ENCODE measurements at regions not wholly inside any gene's neighbourhood (a gene's known extent, or its start where the extent isn't known, plus 50 kb on each side); places are given as distances from the start of the nearest gene placed in this dataset.

DNA sequence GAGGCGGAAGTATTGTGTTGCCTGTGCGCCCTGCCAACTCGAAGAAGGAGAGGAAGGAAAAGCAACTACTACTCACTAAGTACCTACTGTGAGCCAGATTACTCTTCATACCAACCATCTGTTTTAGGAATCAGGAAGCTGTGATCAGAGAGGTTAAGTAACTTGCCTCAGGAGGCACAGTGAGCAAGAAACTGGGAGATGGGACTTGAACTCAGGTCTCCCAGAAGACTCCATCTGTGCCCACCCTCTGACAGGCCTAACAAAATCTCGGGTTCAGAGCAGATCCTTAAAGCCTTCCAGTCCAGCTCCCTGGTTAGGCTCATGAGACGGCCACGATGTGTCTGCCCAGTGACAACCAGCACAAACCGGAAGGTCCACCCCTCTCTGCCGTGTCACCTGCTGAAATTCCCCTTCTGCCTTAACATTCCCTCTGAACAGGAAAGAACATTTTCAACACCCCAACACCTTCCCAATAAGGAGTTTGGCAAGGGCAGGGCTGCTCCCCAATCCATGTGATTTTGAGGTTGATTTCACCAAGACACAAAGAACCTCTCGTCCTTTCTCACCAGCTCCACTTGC is 230.1 kb downstream of the TOMM20 start:
- Histone ChIP-seq H2BK15ac (ENCODE audit: low read depth, low read length) (no peak overlapping the region), H3K79me1 (ENCODE audit: insufficient read depth, low read depth, low read length, poor library complexity, severe bottlenecking) (no peaks in the 10 kb centered on the region), H2BK20ac (ENCODE audit: low read depth, low read length, poor library complexity, severe bottlenecking) (no peak overlapping the region), H3K56ac (ENCODE audit: insufficient read length, low read depth, low read length) (no peak overlapping the region), H3K9ac (ENCODE audit: extremely low read depth, insufficient read length, low read length) (no peak overlapping the region), H3K27ac (ENCODE audit: insufficient read length, low read depth, low read length) (no peak overlapping the region), H3K18ac (ENCODE audit: insufficient read length, low read depth, low read length) (no peak overlapping the region), H4K91ac (ENCODE audit: insufficient read length, low read depth, low read length) (no peak overlapping the region), H3K79me2 (ENCODE audit: insufficient read depth, low read length) (no peaks in the 10 kb centered on the region), H2AK5ac (ENCODE audit: insufficient read length, low read length) (no peak overlapping the region), H3K4me2 (ENCODE audit: insufficient read depth, insufficient read length, low read length) (no peak overlapping the region), H3K14ac (ENCODE audit: insufficient read depth, low read length) (no peak overlapping the region), H3K23ac (ENCODE audit: insufficient read length, low read depth, low read length) (no peak overlapping the region), H2BK12ac (ENCODE audit: insufficient read length, low read depth, low read length) (no peak overlapping the region), H2BK5ac (ENCODE audit: insufficient read length, low read length) (no peak overlapping the region), H4K5ac (ENCODE audit: insufficient read length, low read depth, low read length) (no peak overlapping the region), H3K9me3 (ENCODE audit: control insufficient read depth, low read depth, low read length) (no peaks in the 10 kb centered on the region), H3T11ph (ENCODE audit: low read length) (no peak overlapping the region), H2AFZ (ENCODE audit: low read length) (no peak overlapping the region), H4K20me1 (ENCODE audit: control insufficient read depth, insufficient read depth, insufficient read length) (no peaks in the 10 kb centered on the region), H3K27me3 (ENCODE audit: insufficient read depth, low read length) (no peaks in the 10 kb centered on the region), H2BK120ac (ENCODE audit: low read depth, low read length, poor library complexity, severe bottlenecking) (no peak overlapping the region), H3K4ac (ENCODE audit: low read depth, low read length) (no peak overlapping the region), H3K4me1 (ENCODE audit: insufficient read depth, low read length) (peaks cover 4% of the 10 kb centered on the region; the same call in 1 of the 2 replicates), H4K8ac (replicated peaks; ENCODE audit: insufficient read length, low read depth, low read length) (no peak overlapping the region), H3K23me2 (ENCODE audit: insufficient read length, low read depth, low read length, poor library complexity, severe bottlenecking) (no peaks in the 10 kb centered on the region)
- no peaks in the 10 kb centered on the region for H3K9me3 Mint-ChIP-seq
- H3K27me3 Mint-ChIP-seq (ENCODE audit: low read depth) = peaks cover 1% of the 10 kb centered on the region; the same call in 1 of the 2 replicates
- no peak overlapping the region for H3K4me3 Mint-ChIP-seq
- peaks cover 21 to 34% of the 10 kb centered on the region in 2 experiments for H3K4me1 Mint-ChIP-seq
- H3K27ac Mint-ChIP-seq = peak overlapping the region in 1 of 3 experiments; percentile 22; a peak in 1 of 7 replicates
- TF ChIP-seq, protein P1, sequence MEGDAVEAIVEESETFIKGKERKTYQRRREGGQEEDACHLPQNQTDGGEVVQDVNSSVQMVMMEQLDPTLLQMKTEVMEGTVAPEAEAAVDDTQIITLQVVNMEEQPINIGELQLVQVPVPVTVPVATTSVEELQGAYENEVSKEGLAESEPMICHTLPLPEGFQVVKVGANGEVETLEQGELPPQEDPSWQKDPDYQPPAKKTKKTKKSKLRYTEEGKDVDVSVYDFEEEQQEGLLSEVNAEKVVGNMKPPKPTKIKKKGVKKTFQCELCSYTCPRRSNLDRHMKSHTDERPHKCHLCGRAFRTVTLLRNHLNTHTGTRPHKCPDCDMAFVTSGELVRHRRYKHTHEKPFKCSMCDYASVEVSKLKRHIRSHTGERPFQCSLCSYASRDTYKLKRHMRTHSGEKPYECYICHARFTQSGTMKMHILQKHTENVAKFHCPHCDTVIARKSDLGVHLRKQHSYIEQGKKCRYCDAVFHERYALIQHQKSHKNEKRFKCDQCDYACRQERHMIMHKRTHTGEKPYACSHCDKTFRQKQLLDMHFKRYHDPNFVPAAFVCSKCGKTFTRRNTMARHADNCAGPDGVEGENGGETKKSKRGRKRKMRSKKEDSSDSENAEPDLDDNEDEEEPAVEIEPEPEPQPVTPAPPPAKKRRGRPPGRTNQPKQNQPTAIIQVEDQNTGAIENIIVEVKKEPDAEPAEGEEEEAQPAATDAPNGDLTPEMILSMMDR (conservative IDR thresholded peaks at IDR 0.05) = no peak
- no CpG with 5 or more reads among the region's 9 CpGs for WGBS (ENCODE audit: extremely low coverage, insufficient read length, low lambda C conversion rate)
- H3K36me3 Mint-ChIP-seq (ENCODE audit: insufficient read depth in 1 of 3, low read depth in 3 of 3) = no peaks in the 10 kb centered on the region
- DNase-seq = no peak

Data from H9 (cell line).